GM12875 (cell line): ENCODE measurements at regions not wholly inside any gene's neighbourhood (a gene's known extent, or its start where the extent isn't known, plus 50 kb on each side); places are given as distances from the start of the nearest gene placed in this dataset.
"Not testable (repeated sequence)": the region's sequence is repeated elsewhere in the genome, so short reads cannot be mapped to it uniquely, and the experiment has no call there.

Source experiments
- H3K4me3 ChIP-seq: one replicate; pipeline ENCODE4 v1.5.1; 2011; ENCODE audit warnings: low read depth, low read length, control low read depth
- TF ChIP-seq, protein P1 (sequence below): IDR thresholded peaks from 2 replicates; pipeline ENCODE4 v1.5.1; 2011; ENCODE audit warnings: low read depth, mild to moderate bottlenecking, control low read depth, inconsistent platforms, low read length, moderate library complexity, borderline replicate concordance; ENCODE audit not compliant: insufficient read depth

DNA sequence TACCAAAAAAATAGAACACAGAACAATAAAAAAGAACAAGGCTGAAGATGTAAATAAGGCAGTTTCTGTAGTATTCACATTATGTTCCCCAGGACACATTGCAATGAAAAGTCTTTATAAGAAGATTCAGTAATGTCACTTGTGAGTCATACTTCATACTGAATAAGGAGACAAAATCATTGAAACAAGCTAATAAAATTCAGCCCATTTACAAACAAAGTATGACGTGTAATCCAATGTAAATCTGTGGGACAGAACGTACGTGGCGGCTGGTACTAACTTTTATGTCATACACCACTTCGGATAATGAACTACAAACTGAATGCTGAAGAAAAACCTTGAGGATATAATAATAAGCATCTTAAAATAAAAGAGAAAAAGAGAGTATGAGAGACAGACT lies 512.8 kb upstream of the MIR17HG start:
- TF ChIP-seq, protein P1, sequence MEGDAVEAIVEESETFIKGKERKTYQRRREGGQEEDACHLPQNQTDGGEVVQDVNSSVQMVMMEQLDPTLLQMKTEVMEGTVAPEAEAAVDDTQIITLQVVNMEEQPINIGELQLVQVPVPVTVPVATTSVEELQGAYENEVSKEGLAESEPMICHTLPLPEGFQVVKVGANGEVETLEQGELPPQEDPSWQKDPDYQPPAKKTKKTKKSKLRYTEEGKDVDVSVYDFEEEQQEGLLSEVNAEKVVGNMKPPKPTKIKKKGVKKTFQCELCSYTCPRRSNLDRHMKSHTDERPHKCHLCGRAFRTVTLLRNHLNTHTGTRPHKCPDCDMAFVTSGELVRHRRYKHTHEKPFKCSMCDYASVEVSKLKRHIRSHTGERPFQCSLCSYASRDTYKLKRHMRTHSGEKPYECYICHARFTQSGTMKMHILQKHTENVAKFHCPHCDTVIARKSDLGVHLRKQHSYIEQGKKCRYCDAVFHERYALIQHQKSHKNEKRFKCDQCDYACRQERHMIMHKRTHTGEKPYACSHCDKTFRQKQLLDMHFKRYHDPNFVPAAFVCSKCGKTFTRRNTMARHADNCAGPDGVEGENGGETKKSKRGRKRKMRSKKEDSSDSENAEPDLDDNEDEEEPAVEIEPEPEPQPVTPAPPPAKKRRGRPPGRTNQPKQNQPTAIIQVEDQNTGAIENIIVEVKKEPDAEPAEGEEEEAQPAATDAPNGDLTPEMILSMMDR: no peak

GRCh38 chr13:90835826-90836225 lies 511.7 kb upstream of the MIR17HG start:
- H3K4me3 ChIP-seq: no peak overlapping the region
- TF ChIP-seq, protein P1: no peak

More for the DNA sequence above, 512.8 kb upstream of the MIR17HG start:
- no peak overlapping the region for H3K4me3 ChIP-seq

DNA sequence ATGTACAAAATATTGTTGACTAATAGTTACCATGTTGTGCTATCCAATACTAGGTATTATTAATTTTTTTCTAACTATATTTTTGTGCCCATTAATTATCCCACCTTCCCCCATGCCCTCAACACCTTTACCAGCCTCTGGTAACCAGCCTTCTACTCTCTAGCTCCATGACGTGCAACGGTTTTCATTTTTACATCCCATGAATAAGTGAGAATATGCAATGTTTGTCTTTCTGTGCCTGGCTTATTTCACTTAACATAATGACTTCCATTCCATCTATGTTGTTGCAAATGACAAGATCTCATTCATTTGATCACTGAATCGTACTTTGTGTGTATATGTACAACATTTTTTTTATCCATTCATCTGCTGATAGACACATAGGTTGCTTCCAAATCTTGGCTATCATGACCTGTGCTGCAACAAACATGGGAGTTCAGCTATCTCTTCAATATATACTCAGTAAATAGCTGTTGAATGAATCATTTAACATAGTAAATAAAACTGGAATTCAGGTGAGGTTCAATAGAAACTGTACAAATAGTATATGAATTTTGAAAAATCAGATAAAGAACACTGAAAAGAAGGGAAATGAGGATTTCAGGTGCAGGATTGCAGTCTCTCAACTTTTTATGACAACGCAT lies 509.0 kb upstream of the MIR17HG start:
- no peak overlapping the region for H3K4me3 ChIP-seq
- TF ChIP-seq, protein P1: no peak

DNA sequence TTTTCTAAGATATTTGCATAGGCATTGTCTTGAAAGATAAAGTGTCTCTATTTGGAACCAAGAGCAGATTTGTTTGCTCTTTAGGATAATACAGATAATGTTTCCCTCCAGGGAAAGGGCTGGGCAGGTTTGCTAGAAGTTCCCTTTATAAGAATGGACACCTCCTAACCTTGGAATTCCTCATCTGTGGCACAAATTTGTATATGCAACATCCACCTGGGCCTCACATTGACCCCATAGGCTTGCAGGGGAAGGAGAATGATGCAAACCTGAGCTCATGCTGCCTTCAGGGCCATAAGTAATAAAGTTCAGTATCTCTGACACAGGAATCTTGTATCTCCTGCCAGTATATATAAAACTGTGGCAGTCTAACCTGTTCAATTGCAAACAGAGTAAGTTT lies 508.4 kb upstream of the MIR17HG start:
- no peak overlapping the region for H3K4me3 ChIP-seq
- TF ChIP-seq, protein P1: no peak

- H3K4me3 ChIP-seq: no peak overlapping the region
- TF ChIP-seq, protein P1: no peak
These were observed 500.6 kb upstream of the MIR17HG start for GRCh38 chr13:90846936-90847335.

DNA sequence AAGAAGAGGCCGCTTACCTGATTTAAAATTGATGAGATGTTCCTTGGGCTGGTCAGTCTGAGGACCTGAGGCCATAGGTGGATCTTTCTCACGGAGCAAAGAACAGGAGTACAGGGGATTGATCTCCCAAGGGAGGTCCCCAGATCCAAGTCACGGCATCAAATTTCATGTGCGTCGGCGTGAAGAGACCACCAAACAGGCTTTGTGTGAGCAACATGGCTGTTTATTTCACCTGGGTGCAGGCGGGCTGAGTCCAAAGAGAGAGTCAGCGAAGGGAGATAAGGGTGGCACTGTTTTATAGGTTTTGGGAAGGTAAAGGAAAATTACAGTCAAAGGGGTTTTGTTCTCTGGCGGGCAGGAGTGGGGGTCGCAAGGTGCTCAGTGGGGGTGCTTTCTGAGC lies 493.8 kb upstream of the MIR17HG start:
- not testable (repeated sequence) for H3K4me3 ChIP-seq

- TF ChIP-seq, protein P1: no peak
- no peak overlapping the region for H3K4me3 ChIP-seq
These were observed 489.6 kb upstream of the MIR17HG start for GRCh38 chr13:90857921-90858320.
